GM06990 (cell line): ENCODE measurements at regions not wholly inside any gene's neighbourhood (a gene's known extent, or its start where the extent isn't known, plus 50 kb on each side); places are given as distances from the start of the nearest gene placed in this dataset.

ENCODE experiments used
- DNase-seq: peaks from one replicate; pipeline ENCODE4 v3.0.0-alpha.2; 2011; ENCODE audit not compliant: insufficient read length; ENCODE audit errors: extremely low read depth
- H3K27me3 ChIP-seq: replicated peaks from 2 replicates; pipeline ENCODE4 v1.6.0; 2011; ENCODE audit warnings: low read length; ENCODE audit not compliant: control insufficient read depth, insufficient read depth
- H3K36me3 ChIP-seq: 2 replicates; pipeline ENCODE4 v1.5.1; 2011; ENCODE audit warnings: low read length; ENCODE audit not compliant: control insufficient read depth, insufficient read depth
- H3K4me3 ChIP-seq: replicated peaks from 2 replicates; pipeline ENCODE4 v1.5.1; 2011; ENCODE audit warnings: low read depth, mild to moderate bottlenecking, control low read depth, low read length
- CTCF ChIP-seq: IDR thresholded peaks from 2 replicates; pipeline ENCODE4 v1.5.1; 2011; ENCODE audit warnings: low read length, control low read depth, mild to moderate bottlenecking, inconsistent platforms; ENCODE audit not compliant: insufficient read depth, poor library complexity, severe bottlenecking

DNA sequence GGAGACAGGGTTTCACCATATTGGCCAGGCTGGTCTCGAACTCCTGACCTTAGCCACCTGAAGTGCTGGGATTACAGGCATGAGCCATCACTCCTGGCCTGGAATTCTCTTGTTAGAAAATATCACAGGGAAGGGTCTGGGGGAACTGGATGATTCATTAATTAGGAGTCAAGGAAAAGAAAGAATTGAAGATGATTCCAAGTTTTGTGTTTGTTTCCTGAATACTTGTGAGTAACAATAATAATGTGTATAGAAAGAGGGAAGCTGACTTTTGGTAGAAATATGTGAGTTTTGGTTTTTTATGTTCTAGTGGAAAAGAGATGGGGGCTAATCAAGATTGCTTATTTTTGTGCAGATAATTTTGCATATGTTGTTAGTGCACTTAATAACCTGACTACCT is 77.3 kb upstream of the CLNK start:
- no peak for TF ChIP-seq CTCF
- no peak overlapping the region for H3K4me3 ChIP-seq
- H3K27me3 ChIP-seq = no peaks in the 10 kb centered on the region
- no peak for DNase-seq
- no peaks in the 10 kb centered on the region for H3K36me3 ChIP-seq

DNA sequence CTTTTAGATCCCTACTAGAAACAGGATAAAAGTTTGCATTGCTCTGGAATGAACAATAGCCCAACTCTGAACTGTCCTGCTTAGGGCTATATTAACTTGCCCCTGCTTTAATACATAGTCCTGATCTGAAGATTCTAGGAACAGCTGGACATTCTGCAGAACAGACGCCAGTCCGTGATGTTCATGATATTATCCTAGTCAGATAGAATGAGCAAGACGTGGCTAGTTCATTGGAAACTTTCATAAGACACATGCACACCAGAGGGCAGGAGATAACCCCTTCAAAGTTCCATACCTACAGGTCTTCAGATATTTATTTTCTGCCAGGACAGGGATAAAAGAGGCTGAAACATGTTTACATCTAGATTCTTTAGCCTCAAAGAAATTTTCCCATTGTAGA is 75.5 kb upstream of the CLNK start:
- no peak for DNase-seq
- H3K4me3 ChIP-seq = no peak overlapping the region
- no peaks in the 10 kb centered on the region for H3K36me3 ChIP-seq
- no peak for TF ChIP-seq CTCF
- no peaks in the 10 kb centered on the region for H3K27me3 ChIP-seq

DNA sequence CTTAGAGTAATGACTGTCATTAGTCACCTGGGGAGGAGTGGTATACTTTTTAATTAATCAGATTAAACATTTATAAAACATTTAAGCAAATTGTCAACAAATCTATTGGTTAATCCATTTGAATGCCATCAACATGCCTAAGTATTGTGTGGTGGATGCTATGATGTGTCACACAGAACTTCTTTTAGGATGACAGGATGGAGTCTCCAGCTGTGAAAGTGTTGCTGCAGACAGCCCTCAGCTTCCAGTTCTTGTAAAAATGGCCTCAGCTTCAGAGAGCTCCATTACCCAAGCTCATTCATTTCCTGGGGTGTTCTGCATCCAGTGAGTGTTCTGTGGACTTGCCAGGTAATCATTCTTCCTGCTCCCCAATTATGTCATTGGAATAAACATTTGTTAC is 74.3 kb upstream of the CLNK start:
- Histone ChIP-seq H3K27me3 (no peaks in the 10 kb centered on the region), H3K36me3 (no peaks in the 10 kb centered on the region), H3K4me3 (no peak overlapping the region)
- DNase-seq = no peak
- TF ChIP-seq CTCF = no peak

DNA sequence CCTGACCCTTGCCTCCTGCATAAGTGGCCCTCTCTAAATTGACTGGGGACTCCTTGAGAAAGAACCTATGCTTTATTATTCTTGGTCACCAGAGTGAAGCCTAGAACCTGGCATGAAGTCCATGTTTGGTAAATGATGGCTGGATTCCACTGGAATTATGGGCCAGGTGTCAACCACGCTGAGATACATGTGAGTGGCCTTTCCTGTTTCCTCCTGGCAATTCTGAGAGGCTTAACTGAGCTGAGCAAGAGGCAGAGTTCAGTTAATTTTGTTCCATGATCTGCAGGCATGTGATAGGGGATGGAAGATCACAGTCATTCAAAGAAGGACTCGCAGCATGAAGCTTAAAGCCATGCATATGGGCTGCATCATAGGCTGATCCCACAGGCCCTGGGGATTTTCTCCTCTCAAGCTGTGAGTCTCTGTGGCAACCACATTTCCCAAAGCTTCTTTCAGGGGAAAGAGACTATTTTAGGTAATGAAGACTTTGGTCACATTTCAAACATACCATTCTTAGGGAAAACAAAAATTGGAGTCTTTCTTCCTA is 69.4 kb upstream of the CLNK start:
- Histone ChIP-seq H3K36me3 (no peaks in the 10 kb centered on the region), H3K27me3 (no peaks in the 10 kb centered on the region), H3K4me3 (no peak overlapping the region)
- TF ChIP-seq CTCF = no peak
- no peak for DNase-seq

GRCh38 chr4:10753336-10753735 is 68.8 kb upstream of the CLNK start:
- Histone ChIP-seq H3K27me3 (no peaks in the 10 kb centered on the region), H3K36me3 (no peaks in the 10 kb centered on the region), H3K4me3 (no peak overlapping the region)
- no peak for DNase-seq
- TF ChIP-seq CTCF = no peak

DNA sequence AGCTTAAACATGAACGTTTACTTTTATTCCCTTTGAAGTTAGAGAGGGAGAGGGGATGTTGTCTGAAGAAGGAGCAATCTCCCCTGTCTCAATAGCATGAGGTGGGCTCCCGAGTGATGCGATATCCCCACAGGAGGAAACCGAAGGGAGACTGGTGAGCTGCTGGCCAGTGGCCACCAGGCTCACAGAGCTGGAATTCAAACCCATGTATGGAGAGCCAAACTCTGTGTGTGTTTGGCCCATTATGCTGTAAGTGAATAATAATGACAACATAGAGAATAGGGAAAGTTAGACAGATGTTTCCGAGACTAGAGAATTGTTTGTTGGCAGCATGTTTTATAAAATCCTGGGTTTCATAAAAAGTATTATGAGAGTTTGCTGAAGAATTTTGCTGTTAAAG is 66.1 kb upstream of the CLNK start:
- Histone ChIP-seq H3K27me3 (no peaks in the 10 kb centered on the region), H3K4me3 (no peak overlapping the region)
- no peak for TF ChIP-seq CTCF

More for the DNA sequence above, 66.1 kb upstream of the CLNK start:
- no peaks in the 10 kb centered on the region for H3K36me3 ChIP-seq
- no peak for DNase-seq
